Epidermal melanocyte (primary cell): ENCODE measurements at regions not wholly inside any gene's neighbourhood (a gene's known extent, or its start where the extent isn't known, plus 50 kb on each side); places are given as distances from the start of the nearest gene placed in this dataset.
A peak's percentile ranks its signal among the peaks of the same experiment; 100 is the strongest.
"Not testable (repeated sequence)": the region's sequence is repeated elsewhere in the genome, so short reads cannot be mapped to it uniquely, and the experiment has no call there.

Experiments used
- DNase-seq: peaks from one replicate; pipeline ENCODE4 v3.0.0; 2011; ENCODE audit warnings: low spot score; ENCODE audit not compliant: insufficient read length

DNA sequence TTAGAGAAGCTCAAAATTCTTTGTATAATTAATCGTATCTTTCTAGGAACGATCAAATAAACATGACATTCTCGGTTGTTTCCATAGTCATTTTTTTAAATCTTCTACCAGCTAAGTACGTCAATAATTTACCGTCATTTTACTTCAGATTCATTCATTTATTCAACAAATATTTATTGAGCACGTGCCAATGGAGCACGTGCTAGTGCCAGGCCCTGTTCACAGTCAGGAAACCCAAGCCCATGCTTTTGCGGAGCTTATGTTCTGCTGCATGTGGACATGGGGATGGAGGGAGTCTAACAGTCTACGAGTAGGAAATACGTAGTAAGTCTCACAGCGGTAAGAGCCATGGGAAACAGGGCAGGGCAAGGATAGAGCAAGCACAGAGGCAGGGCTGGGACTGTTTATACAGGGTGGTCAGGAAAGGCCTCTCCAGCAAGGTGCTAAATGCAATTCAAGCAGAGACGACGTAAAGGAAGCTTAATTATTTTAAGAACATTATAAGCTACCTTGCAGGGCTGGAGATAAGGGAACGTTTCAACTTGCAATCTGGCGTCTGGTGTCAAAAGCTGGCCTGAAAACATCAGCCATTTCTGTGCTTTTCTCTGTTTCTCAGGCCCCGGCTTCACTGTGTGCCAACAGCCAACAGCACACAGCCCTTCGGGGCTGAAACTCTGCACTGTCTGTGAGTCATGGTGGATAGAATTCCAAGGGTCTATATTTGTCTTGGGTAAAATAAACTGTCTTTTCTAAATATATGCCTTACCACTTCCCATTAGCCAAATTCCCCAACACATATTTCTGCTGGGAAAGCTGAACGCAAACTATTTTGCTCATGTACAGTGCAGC lies 517.1 kb upstream of the ZFP42 start:
- DNase-seq: peak; percentile 22

GRCh38 chr4:187479511-187479910 lies 516.1 kb upstream of the ZFP42 start:
- DNase-seq: no peak

GRCh38 chr4:187480146-187481145 lies 515.1 kb upstream of the ZFP42 start:
- DNase-seq: no peak

- no peak for DNase-seq
Measured at GRCh38 chr4:187484186-187484585, 511.4 kb upstream of the ZFP42 start.

GRCh38 chr4:187485676-187486075 lies 509.9 kb upstream of the ZFP42 start:
- DNase-seq: no peak

- DNase-seq: no peak
Measured at GRCh38 chr4:187491286-187491685, 504.3 kb upstream of the ZFP42 start.

GRCh38 chr4:187491959-187492358 lies 503.6 kb upstream of the ZFP42 start:
- no peak for DNase-seq

DNA sequence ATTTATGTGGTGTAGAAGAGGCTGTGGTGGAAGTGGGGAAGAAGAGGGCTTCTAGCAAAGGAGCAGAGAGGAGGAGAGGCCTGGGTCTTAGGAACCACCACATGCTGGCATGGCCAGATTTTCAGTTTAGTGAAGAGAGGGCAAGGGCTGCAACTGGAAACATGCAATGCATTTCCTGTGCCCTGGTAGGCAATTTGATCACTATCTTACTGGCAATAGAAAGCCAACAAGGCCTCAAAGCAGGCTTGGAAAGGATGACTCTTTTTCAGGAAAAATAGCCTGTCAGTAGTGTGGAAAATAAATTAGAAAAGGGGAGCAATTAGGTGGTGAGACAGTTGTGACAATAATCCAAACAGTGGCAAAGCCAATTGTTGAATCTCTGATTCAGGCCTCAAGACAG lies 501.9 kb upstream of the ZFP42 start:
- no peak for DNase-seq

- DNase-seq: no peak
Measured at GRCh38 chr4:187499956-187500355, 495.6 kb upstream of the ZFP42 start.

DNA sequence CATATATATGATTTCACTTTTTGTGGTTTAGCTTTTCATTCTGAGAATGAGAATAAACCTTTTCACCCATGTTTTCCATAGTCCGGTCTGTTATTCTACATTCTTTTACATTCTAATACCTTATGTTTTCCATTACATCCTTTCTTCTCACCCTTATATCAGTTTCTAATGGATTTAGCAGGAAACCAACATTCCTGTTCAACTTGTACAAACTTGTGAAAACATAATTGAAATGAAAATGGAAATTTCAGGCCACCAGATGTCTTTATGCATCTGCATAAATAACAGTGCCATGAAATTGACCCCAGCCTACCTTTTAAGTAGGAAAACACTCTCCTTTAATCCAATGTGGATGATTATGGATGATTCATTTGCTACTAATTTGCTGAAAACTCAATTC lies 494.8 kb upstream of the ZFP42 start:
- no peak for DNase-seq

GRCh38 chr4:187501731-187502130 lies 493.8 kb upstream of the ZFP42 start:
- DNase-seq: no peak

GRCh38 chr4:187504974-187505797 lies 490.4 kb upstream of the ZFP42 start:
- no peak for DNase-seq

DNA sequence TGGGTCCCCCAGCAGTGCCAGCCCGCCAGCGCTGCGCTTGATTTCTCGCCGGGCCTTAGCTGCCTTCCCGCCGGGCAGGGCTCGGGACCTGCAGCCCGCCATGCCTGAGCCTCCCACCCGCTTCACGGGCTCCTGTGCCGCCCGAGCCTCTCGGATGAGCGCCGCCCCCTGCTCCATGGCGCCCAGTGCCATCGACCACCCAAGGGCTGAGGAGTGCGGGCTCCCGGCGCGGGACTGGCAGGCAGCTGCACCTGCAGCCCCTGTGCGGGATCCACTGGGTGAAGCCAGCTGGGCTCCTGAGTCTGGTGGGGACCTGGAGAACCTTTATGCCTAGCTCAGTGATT lies 489.8 kb upstream of the ZFP42 start:
- not testable (repeated sequence) for DNase-seq

DNA sequence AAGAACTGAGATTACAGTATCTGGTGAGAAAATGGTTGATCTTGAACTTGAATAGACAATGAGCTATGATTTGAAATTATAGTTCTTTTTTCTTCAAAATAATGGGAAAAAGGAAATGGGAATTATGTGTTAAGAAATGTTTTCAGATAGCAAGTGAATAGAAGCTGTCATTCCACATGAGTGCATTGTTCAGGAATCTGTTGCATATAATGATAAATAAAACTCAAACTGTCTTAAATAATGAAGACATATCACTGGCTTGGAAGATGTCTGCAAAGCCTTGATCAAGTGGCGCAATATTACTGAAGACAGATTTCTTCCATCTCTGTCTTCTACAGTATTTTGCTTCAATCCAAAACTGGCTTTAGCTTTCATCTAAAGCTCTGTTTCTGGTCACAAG lies 479.3 kb upstream of the ZFP42 start:
- no peak for DNase-seq

GRCh38 chr4:187541666-187542065 lies 453.9 kb upstream of the ZFP42 start:
- no peak for DNase-seq

DNA sequence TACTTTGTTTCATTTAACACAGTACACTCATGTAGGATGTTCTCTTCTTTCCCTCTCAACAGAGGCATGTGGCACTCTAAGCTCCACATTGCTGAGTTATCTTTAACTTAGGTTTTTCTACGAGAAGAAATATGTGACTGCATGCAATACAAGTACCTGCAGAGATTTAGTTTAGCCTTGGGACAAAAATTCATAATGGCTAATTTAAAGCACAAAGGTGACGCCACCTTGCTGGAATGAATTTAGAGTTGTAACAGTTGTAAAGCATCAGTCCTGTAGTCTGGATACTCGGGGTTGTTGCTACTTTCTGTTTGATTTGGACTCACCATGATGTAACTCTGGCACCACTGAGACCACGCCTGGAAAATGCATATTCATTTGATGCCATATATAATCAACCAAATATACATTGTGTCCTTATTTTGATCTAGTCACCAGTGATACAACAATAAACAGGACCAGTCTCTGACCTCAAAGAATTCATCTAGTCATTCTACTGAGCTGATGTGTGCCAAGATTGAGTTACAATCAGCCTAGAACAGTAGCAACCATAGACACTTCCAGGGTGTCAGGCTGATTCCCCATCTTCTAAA lies 451.0 kb upstream of the ZFP42 start:
- no peak for DNase-seq

DNA sequence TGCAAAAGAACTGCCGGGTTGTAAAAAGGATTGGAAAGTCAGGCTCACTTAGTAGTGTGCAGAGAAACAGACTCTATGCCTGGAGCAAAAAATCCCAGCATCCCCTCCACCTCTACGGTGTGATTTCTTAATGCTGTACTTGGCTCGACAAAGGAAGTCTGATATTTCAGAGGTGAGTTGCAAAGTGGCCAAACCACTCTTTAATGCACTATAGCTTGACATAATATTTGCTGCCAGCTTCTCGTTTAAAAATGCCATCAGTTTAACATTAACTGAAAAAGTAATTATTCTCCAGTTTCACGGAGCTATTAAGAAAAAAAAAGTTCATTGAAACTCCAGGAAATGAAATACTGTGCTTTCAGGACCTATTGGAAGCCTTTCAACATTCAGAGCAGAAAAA lies 448.3 kb upstream of the ZFP42 start:
- DNase-seq: no peak

- no peak for DNase-seq
Measured at GRCh38 chr4:187550256-187550950, 445.2 kb upstream of the ZFP42 start.

GRCh38 chr4:187552781-187553180 lies 442.8 kb upstream of the ZFP42 start:
- DNase-seq: no peak

GRCh38 chr4:187555174-187555573 lies 440.4 kb upstream of the ZFP42 start:
- DNase-seq: no peak
